Fibroblast of the aortic adventitia (primary cell): ENCODE measurements at regions not wholly inside any gene's neighbourhood (a gene's known extent, or its start where the extent isn't known, plus 50 kb on each side); places are given as distances from the start of the nearest gene placed in this dataset.

Experiments
- DNase-seq: peaks from one replicate; pipeline ENCODE4 v3.0.0-alpha.2; 2010; ENCODE audit warnings: low read depth
- H3K4me3 ChIP-seq: 2 replicates; pipeline ENCODE4 v1.5.1; 2011; ENCODE audit warnings: low read depth, mild to moderate bottlenecking, control low read depth, low read length, moderate library complexity
- TF ChIP-seq, protein P1 (sequence below): IDR thresholded peaks from 2 replicates; pipeline ENCODE4 v1.5.1; 2011; ENCODE audit warnings: mild to moderate bottlenecking, low read length, control low read depth, inconsistent platforms; ENCODE audit not compliant: insufficient read depth

DNA sequence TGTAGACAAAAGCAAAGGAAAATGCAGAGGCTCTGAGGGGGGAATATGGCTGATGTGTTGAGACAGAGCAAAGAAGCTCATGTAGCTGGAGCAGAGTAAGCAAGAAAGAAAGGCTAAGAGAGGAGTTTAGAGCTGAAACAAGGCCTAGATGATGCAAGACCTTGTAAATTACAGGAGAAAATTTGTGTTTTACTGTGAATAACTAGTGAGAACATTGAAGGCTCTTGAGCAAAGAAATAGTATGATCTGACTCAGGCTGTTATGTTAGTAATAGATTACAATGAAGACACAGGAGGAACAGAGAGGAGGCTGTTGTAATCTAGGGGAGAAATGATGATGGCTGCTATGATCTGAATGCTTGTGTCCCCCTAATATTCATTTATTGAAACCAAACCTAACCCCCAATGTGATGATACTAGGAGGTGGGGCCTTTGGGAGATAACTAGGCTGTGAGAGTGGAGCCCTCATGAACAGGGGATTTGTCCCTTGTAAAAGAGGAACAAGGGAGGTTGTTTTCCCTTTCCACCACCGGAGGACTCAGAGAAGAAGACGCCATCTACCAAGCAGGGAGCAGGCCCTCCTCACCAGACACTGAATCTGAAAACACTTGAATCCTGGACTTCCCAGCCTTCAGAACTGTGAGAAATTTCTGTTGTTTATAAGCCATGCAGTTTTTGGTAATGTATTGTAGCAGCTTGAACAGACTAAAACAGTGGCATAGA lies 394.9 kb downstream of the HTR7 start:
- TF ChIP-seq, protein P1, sequence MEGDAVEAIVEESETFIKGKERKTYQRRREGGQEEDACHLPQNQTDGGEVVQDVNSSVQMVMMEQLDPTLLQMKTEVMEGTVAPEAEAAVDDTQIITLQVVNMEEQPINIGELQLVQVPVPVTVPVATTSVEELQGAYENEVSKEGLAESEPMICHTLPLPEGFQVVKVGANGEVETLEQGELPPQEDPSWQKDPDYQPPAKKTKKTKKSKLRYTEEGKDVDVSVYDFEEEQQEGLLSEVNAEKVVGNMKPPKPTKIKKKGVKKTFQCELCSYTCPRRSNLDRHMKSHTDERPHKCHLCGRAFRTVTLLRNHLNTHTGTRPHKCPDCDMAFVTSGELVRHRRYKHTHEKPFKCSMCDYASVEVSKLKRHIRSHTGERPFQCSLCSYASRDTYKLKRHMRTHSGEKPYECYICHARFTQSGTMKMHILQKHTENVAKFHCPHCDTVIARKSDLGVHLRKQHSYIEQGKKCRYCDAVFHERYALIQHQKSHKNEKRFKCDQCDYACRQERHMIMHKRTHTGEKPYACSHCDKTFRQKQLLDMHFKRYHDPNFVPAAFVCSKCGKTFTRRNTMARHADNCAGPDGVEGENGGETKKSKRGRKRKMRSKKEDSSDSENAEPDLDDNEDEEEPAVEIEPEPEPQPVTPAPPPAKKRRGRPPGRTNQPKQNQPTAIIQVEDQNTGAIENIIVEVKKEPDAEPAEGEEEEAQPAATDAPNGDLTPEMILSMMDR: no peak
- no peak overlapping the region for H3K4me3 ChIP-seq
- peak; percentile 74 for DNase-seq

DNA sequence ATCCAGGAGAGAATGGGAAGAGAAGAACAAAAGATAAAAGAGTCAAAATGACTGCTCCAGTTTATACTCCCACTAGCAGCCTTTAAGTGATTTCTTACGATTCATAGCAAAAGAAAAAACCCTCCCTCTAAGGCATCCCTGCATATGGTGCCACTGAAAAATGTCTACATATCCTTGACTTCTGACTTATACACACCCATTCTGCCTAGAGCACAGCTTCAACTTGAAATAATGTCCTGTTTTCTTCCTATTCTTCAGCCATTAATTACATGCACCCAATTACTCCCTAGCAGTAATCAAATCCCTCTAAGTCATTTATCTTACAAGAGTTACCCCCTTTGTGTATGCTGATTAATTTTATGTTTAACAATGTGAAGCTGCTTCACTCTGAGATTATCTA lies 393.5 kb downstream of the HTR7 start:
- no peak overlapping the region for H3K4me3 ChIP-seq
- DNase-seq: no peak
- TF ChIP-seq, protein P1: no peak

DNA sequence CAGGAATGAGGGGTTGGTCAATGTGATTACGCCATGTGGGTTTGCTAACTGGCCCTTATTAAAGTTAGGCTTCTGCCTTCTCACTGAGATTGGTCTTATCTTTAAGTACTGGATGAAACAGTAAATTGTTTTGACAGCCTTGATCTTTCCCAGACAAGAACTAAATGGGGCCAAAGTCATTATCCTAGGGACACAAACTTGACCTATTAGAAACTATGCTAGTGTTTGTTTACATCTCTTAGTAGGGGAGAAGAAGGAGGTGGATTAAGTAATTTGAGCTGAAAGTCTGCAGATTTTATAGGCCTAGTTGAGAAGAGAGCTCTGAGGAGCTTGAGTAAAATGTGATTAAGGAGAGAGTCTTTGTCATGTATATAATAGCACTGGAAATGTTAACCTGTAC lies 386.9 kb downstream of the HTR7 start:
- TF ChIP-seq, protein P1: no peak
- no peak overlapping the region for H3K4me3 ChIP-seq
- DNase-seq: peak; percentile 13

DNA sequence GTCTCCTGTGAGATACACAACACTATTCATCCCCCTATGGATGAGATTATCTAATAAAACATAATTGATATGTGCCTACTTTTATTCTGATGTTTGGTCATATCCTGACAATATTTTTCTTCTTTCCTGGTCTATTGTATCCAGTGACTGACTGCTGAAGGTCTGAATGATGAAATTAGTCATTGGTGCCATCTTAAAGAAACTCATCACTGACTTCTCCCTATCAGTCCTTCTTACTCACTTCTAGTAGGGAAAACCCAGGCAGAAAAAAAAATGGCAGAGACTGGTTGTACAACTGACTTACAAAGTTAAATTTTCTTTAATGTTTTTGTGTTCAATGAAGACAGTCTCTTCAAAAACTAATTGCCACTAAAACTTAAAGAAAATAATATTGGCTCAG lies 377.4 kb downstream of the HTR7 start:
- TF ChIP-seq, protein P1: no peak
- H3K4me3 ChIP-seq: no peak overlapping the region
- no peak for DNase-seq

DNA sequence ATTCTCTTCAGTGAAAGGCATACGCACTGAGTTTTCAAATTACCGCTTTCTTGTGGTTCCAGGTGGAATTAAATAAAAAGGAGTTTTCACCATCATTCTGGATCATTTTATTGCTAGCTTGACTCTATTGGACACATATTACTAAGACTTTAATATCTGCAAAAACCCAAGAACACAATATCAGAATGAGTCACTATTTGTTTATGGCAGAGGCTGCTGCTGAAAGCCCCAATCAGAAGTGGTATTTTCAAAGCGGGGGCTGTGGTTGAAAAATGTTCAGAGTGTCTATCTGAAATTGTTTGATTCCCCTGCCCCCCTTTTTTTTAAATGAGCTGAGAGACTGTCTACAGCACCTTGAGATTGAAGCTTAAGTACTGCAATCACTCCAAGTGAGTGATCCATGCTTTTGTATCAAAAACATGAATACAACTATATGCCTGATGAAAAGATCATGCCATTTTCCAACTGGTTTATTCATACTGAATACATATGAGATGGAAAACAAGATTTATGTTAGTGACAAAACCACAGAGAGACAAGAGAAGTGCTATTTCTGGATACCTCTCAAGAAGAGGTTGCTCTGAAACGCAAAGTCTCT lies 376.4 kb downstream of the HTR7 start:
- TF ChIP-seq, protein P1: no peak
- H3K4me3 ChIP-seq: no peak overlapping the region
- DNase-seq: no peak

DNA sequence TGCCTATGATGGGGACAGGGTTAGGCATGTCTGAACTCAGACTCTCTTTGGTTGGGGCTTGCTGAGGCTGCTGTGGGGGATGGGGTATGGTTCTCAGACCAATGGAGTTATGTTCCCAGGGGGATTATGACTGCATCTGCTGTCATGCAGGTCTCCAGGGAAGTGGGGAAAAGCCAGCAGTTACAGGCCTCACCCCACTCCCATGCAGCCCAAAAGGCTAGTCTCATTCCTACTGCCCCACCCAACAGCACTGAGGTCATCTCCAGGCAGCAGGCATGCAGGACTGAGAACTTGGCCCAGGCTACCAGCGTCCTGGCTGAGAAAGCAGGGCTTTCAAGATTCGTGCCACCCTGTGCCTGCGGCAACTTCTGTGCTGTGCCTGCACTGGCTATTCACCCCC lies 373.3 kb downstream of the HTR7 start:
- peak; percentile 32 for DNase-seq
- TF ChIP-seq, protein P1: no peak
- no peak overlapping the region for H3K4me3 ChIP-seq
